HPDE6-E6E7 (cell line): ENCODE measurements at regions not wholly inside any gene's neighbourhood (a gene's known extent, or its start where the extent isn't known, plus 50 kb on each side); places are given as distances from the start of the nearest gene placed in this dataset.
"Not testable (repeated sequence)": the region's sequence is repeated elsewhere in the genome, so short reads cannot be mapped to it uniquely, and the experiment has no call there.

Experiments used
- DNase-seq: peaks from one replicate; pipeline ENCODE4 v3.0.0; 2011; ENCODE audit warnings: missing footprints; ENCODE audit errors: extremely low spot score

GRCh38 chr17:20387549-20387948 lies 79.8 kb downstream of the LGALS9B start:
- DNase-seq: not testable (repeated sequence)

- DNase-seq: peak; percentile 1
Measured at GRCh38 chr17:20381358-20382300, 85.7 kb downstream of the LGALS9B start.

DNA sequence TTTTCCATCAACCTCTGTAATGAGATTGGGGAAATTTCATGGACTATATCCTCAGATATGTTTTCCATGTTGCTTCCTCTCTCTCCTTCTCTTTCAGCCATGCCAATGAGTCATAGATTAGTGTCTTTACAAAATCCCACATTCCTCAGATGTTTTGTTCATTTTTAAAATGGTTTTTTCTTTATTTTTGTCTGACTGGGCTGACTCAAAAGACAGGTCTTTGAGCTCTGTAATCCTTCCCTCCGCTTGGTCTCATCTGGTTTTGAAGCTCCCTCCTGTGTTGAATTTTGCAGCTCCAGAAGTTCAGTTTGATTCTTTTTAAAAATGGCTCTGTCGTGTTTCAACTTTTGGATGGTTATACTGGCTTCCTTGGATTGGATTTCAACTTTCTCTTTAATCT lies 86.7 kb downstream of the LGALS9B start:
- DNase-seq: not testable (repeated sequence)

- not testable (repeated sequence) for DNase-seq
Measured at GRCh38 chr17:20379251-20379650, 88.1 kb downstream of the LGALS9B start.

GRCh38 chr17:20376642-20377041 lies 90.7 kb downstream of the LGALS9B start:
- not testable (repeated sequence) for DNase-seq

DNA sequence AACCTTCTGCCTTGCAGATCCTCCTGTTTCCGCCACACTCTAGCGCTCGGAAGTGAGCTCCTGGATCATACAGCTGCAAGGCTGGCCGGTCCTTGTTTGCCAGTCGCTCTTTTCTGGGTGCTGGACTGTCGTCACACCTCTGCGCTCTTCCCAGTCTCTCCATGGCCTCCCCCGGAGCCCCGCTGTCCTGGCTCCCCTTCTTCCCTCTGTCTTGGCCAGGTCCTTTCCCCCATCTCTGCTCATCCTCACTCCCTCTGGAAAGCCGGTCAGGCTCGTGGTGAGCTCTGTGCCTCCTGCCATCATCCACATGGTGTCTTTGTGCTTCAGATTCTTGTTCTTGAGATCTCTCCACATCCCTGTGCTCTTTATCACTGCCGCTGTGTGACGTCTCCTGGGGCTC lies 91.6 kb downstream of the LGALS9B start:
- DNase-seq: not testable (repeated sequence)
